ENCODE measurements at regions not wholly inside any gene's neighbourhood (a gene's known extent, or its start where the extent isn't known, plus 50 kb on each side); places are given as distances from the start of the nearest gene placed in this dataset.

GRCh38 chr4:110371016-110371770 is 104.8 kb upstream of the ENPEP start:
- TF ChIP-seq EZH2phosphoT487 (IDR thresholded peaks at IDR 0.05; ENCODE audit: borderline replicate concordance): no peak
- no peak for TF ChIP-seq CTCF (conservative IDR thresholded peaks at IDR 0.05; ENCODE audit: low read length)
- H3K9ac ChIP-seq (ENCODE audit: low read depth, low read length, poor library complexity, severe bottlenecking): no peak overlapping the region
- no peak overlapping the region for H2AFZ ChIP-seq (ENCODE audit: low read length)
- no peaks in the 10 kb centered on the region for H3K79me2 ChIP-seq (ENCODE audit: insufficient read depth, low read length)
- H3K9me3 ChIP-seq (ENCODE audit: insufficient read depth, low read depth, low read length): no peaks in the 10 kb centered on the region
- H3K27me3 ChIP-seq (ENCODE audit: insufficient read depth, low read length, poor library complexity, severe bottlenecking): no peaks in the 10 kb centered on the region
- no peaks in the 10 kb centered on the region for H4K20me1 ChIP-seq (ENCODE audit: insufficient read depth, low read length, poor library complexity, severe bottlenecking)
- no peaks in the 10 kb centered on the region for H3F3A ChIP-seq (ENCODE audit: low read depth)
- no peak overlapping the region for H3K4me3 ChIP-seq (ENCODE audit: low read length, poor library complexity, severe bottlenecking)
- no peak overlapping the region for H3K4me2 ChIP-seq (ENCODE audit: low read depth, low read length, poor library complexity, severe bottlenecking)
- no peaks in the 10 kb centered on the region for H3K36me3 ChIP-seq (ENCODE audit: insufficient read depth, low read length)
- H3K4me1 ChIP-seq (ENCODE audit: insufficient read depth, low read length, poor library complexity, severe bottlenecking): peaks cover under 1% of the 10 kb centered on the region
- no peaks in the 10 kb centered on the region for H3K9me2 ChIP-seq (replicated peaks; ENCODE audit: low read depth, low read length)

- Histone ChIP-seq H2AFZ (ENCODE audit: low read length) (no peak overlapping the region), H3K36me3 (ENCODE audit: insufficient read depth, low read length) (no peaks in the 10 kb centered on the region)
- TF ChIP-seq EZH2phosphoT487 (IDR thresholded peaks at IDR 0.05; ENCODE audit: borderline replicate concordance): no peak
- no peak for TF ChIP-seq CTCF (conservative IDR thresholded peaks at IDR 0.05; ENCODE audit: low read length)
Measured at GRCh38 chr4:110368409-110368808, 107.5 kb upstream of the ENPEP start.

GRCh38 chr4:110367156-110367555 is 108.8 kb upstream of the ENPEP start:
- TF ChIP-seq CTCF (conservative IDR thresholded peaks at IDR 0.05; ENCODE audit: low read length) (no peak), EZH2phosphoT487 (IDR thresholded peaks at IDR 0.05; ENCODE audit: borderline replicate concordance) (no peak)

More at GRCh38 chr4:110368409-110368808, 107.5 kb upstream of the ENPEP start:
- Histone ChIP-seq H4K20me1 (ENCODE audit: insufficient read depth, low read length, poor library complexity, severe bottlenecking) (no peaks in the 10 kb centered on the region), H3F3A (ENCODE audit: low read depth) (no peaks in the 10 kb centered on the region), H3K27me3 (ENCODE audit: insufficient read depth, low read length, poor library complexity, severe bottlenecking) (no peaks in the 10 kb centered on the region), H3K4me1 (ENCODE audit: insufficient read depth, low read length, poor library complexity, severe bottlenecking) (peaks cover 4% of the 10 kb centered on the region), H3K9me3 (ENCODE audit: insufficient read depth, low read depth, low read length) (no peaks in the 10 kb centered on the region), H3K9ac (ENCODE audit: low read depth, low read length, poor library complexity, severe bottlenecking) (no peak overlapping the region), H3K4me2 (ENCODE audit: low read depth, low read length, poor library complexity, severe bottlenecking) (no peak overlapping the region), H3K4me3 (ENCODE audit: low read length, poor library complexity, severe bottlenecking) (no peak overlapping the region), H3K9me2 (replicated peaks; ENCODE audit: low read depth, low read length) (no peaks in the 10 kb centered on the region), H3K79me2 (ENCODE audit: insufficient read depth, low read length) (no peaks in the 10 kb centered on the region)

More at GRCh38 chr4:110367156-110367555, 108.8 kb upstream of the ENPEP start:
- H3K9me2 ChIP-seq (replicated peaks; ENCODE audit: low read depth, low read length): no peaks in the 10 kb centered on the region
- H3K9ac ChIP-seq (ENCODE audit: low read depth, low read length, poor library complexity, severe bottlenecking): no peak overlapping the region
- H4K20me1 ChIP-seq (ENCODE audit: insufficient read depth, low read length, poor library complexity, severe bottlenecking): no peaks in the 10 kb centered on the region
- H3K79me2 ChIP-seq (ENCODE audit: insufficient read depth, low read length): no peaks in the 10 kb centered on the region
- no peaks in the 10 kb centered on the region for H3K27me3 ChIP-seq (ENCODE audit: insufficient read depth, low read length, poor library complexity, severe bottlenecking)
- H2AFZ ChIP-seq (ENCODE audit: low read length): no peak overlapping the region
- no peaks in the 10 kb centered on the region for H3K9me3 ChIP-seq (ENCODE audit: insufficient read depth, low read depth, low read length)
- peaks cover 12% of the 10 kb centered on the region for H3K4me1 ChIP-seq (ENCODE audit: insufficient read depth, low read length, poor library complexity, severe bottlenecking)
- H3F3A ChIP-seq (ENCODE audit: low read depth): 0 out of 2 replicates have a peak, but pooled peaks cover 3% of the 10 kb centered on the region
- no peak overlapping the region for H3K4me2 ChIP-seq (ENCODE audit: low read depth, low read length, poor library complexity, severe bottlenecking)
- no peaks in the 10 kb centered on the region for H3K36me3 ChIP-seq (ENCODE audit: insufficient read depth, low read length)
- no peak overlapping the region for H3K4me3 ChIP-seq (ENCODE audit: low read length, poor library complexity, severe bottlenecking)
